ENCODE measurements at regions not wholly inside any gene's neighbourhood (a gene's known extent, or its start where the extent isn't known, plus 50 kb on each side); places are given as distances from the start of the nearest gene placed in this dataset.
"Not testable (repeated sequence)": the region's sequence is repeated elsewhere in the genome, so short reads cannot be mapped to it uniquely, and the experiment has no call there.

DNA sequence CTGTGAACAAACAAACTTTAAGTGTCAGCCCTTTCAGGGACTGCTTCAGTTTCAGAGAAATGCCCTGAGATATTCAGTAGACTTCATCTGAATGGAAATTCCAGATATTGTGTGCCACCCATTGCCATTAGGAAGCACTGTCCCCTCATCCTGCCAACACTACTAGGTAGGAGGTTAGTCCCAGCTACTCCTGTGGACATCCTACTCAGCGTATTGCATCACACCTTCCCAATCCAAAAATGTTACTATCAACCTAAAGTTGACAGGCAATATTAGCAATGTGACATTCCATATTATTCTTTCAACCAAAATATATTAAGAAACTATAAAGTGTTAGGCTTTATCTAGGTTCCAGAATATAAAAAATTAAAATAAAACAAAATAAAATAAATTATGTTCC, 552.0 kb upstream of the ST8SIA4 start:
- no peak overlapping the region for H3K56ac ChIP-seq (ENCODE audit: low read length)
- no peak for DNase-seq
- no peak overlapping the region for H3K23ac ChIP-seq (ENCODE audit: low read length)
- no peak overlapping the region for H3K4ac ChIP-seq (ENCODE audit: low read depth, low read length)
- H2BK15ac ChIP-seq (replicated peaks; ENCODE audit: low read depth) = no peak overlapping the region
- no peaks in the 10 kb centered on the region for H3K36me3 ChIP-seq (ENCODE audit: control insufficient read depth, insufficient read depth, low read length)
- H2BK5ac ChIP-seq (ENCODE audit: low read length) = no peak overlapping the region
- no peaks in the 10 kb centered on the region for H3K79me1 ChIP-seq (ENCODE audit: low read length)
- no peaks in the 10 kb centered on the region for H3K27me3 ChIP-seq (ENCODE audit: insufficient read depth, low read length, poor library complexity)
- no CpG with 5 or more reads among the region's 1 CpG for WGBS (ENCODE audit: extremely low coverage, insufficient coverage, low lambda C conversion rate)
- H4K8ac ChIP-seq (ENCODE audit: low read depth, low read length) = no peak overlapping the region
- H3K18ac ChIP-seq (ENCODE audit: low read length) = no peak overlapping the region
- no peak overlapping the region for H4K5ac ChIP-seq (ENCODE audit: low read length)
- no peak overlapping the region for H3K9ac ChIP-seq (ENCODE audit: low read length)
- no peak overlapping the region for H2AK5ac ChIP-seq (ENCODE audit: low read length)
- H3K79me2 ChIP-seq (ENCODE audit: control insufficient read depth, insufficient read depth, low read length) = no peaks in the 10 kb centered on the region
- H3K27ac ChIP-seq (ENCODE audit: low read depth, low read length) = no peak overlapping the region
- H2BK120ac ChIP-seq (ENCODE audit: low read depth, low read length) = no peak overlapping the region
- H3K4me2 ChIP-seq (ENCODE audit: low read length) = no peak overlapping the region
- no peaks in the 10 kb centered on the region for H3K4me1 ChIP-seq (ENCODE audit: control insufficient read depth, low read depth, low read length)
- no peak overlapping the region for H3K4me3 ChIP-seq (ENCODE audit: low read length)

DNA sequence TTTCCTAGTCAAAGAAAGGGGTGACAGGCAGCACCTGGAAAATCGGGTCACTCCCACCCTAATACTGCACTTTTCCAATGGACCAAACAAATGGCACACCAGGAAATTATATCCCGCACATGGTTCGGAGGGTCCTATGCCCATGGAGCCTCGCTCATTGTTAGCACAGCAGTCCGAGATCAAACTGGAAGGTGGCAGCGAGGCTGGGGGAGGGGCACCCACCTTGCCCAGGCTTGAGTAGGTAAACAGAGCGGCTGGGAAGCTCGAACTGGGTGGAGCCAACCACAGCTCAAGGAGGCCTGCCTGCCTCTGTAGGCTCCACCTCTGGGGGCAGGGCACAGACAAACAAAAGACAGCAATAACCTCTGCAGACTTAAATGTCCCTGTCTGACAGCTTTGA, 539.2 kb upstream of the ST8SIA4 start:
- not testable (repeated sequence) for H3K4me2 ChIP-seq (ENCODE audit: low read length); H2BK15ac ChIP-seq (replicated peaks; ENCODE audit: low read depth); H3K4ac ChIP-seq (ENCODE audit: low read depth, low read length); H3K27me3 ChIP-seq (ENCODE audit: insufficient read depth, low read length, poor library complexity); H2AK5ac ChIP-seq (ENCODE audit: low read length); H4K5ac ChIP-seq (ENCODE audit: low read length); H3K79me1 ChIP-seq (ENCODE audit: low read length); H3K56ac ChIP-seq (ENCODE audit: low read length); H3K9ac ChIP-seq (ENCODE audit: low read length); DNase-seq; H3K18ac ChIP-seq (ENCODE audit: low read length); H3K4me3 ChIP-seq (ENCODE audit: low read length); H2BK120ac ChIP-seq (ENCODE audit: low read depth, low read length); H4K8ac ChIP-seq (ENCODE audit: low read depth, low read length); H3K79me2 ChIP-seq (ENCODE audit: control insufficient read depth, insufficient read depth, low read length); H3K36me3 ChIP-seq (ENCODE audit: control insufficient read depth, insufficient read depth, low read length); H3K23ac ChIP-seq (ENCODE audit: low read length); H3K27ac ChIP-seq (ENCODE audit: low read depth, low read length); H3K4me1 ChIP-seq (ENCODE audit: control insufficient read depth, low read depth, low read length); H2BK5ac ChIP-seq (ENCODE audit: low read length)
- no CpG with 5 or more reads among the region's 8 CpGs for WGBS (ENCODE audit: extremely low coverage, insufficient coverage, low lambda C conversion rate)

DNA sequence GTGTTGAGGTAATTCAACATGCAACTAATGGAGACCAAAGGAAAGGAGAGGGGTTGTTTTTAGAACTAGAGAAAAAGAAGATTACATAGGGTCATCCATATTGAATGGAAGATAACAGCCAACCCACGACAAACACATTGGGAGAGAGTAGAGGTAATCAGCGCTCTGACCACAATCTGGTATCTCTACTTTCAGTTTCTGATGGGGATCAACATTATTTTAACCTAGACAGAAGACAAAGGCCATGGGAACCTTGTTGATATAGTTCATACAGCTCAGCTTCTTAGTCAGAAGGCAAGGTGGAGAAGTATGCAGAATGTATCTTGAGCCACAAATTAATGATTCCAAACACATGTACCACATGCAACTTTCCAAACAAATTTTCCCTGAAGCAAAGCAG, 537.1 kb upstream of the ST8SIA4 start:
- no peak overlapping the region for H3K56ac ChIP-seq (ENCODE audit: low read length)
- H3K4me2 ChIP-seq (ENCODE audit: low read length) = no peak overlapping the region
- no peak overlapping the region for H3K4me3 ChIP-seq (ENCODE audit: low read length)
- H3K4me1 ChIP-seq (ENCODE audit: control insufficient read depth, low read depth, low read length) = no peaks in the 10 kb centered on the region
- DNase-seq = no peak
- no peak overlapping the region for H3K4ac ChIP-seq (ENCODE audit: low read depth, low read length)
- H3K18ac ChIP-seq (ENCODE audit: low read length) = no peak overlapping the region
- no peak overlapping the region for H2BK15ac ChIP-seq (replicated peaks; ENCODE audit: low read depth)
- no peaks in the 10 kb centered on the region for H3K79me1 ChIP-seq (ENCODE audit: low read length)
- no peak overlapping the region for H4K8ac ChIP-seq (ENCODE audit: low read depth, low read length)
- H3K36me3 ChIP-seq (ENCODE audit: control insufficient read depth, insufficient read depth, low read length) = no peaks in the 10 kb centered on the region
- H2BK120ac ChIP-seq (ENCODE audit: low read depth, low read length) = no peak overlapping the region
- WGBS (ENCODE audit: extremely low coverage, insufficient coverage, low lambda C conversion rate) = no CpG with 5 or more reads among the region's 2 CpGs
- H2AK5ac ChIP-seq (ENCODE audit: low read length) = no peak overlapping the region
- no peak overlapping the region for H3K27ac ChIP-seq (ENCODE audit: low read depth, low read length)
- H3K9ac ChIP-seq (ENCODE audit: low read length) = no peak overlapping the region
- H3K23ac ChIP-seq (ENCODE audit: low read length) = no peak overlapping the region
- no peaks in the 10 kb centered on the region for H3K27me3 ChIP-seq (ENCODE audit: insufficient read depth, low read length, poor library complexity)
- no peaks in the 10 kb centered on the region for H3K79me2 ChIP-seq (ENCODE audit: control insufficient read depth, insufficient read depth, low read length)
- no peak overlapping the region for H4K5ac ChIP-seq (ENCODE audit: low read length)
- H2BK5ac ChIP-seq (ENCODE audit: low read length) = no peak overlapping the region

DNA sequence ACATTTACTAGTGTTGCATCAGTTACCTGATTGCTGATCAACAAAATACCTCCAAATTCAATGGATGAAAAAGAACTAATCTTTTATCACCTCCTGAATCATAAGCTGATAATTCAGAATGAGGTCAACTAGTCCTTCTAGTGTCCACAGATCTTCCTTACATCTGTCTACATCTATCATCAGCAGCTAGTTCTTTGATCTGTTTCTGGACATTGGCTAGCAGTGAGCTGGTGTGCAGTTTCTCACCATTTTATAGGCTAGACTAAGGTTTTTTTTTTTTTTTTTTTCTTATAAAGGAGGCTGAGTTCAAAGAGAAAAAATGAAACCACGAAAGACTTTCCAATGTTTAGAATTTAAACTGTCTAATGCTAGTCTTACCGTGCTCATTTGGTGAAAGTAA, 534.3 kb upstream of the ST8SIA4 start:
- H3K9ac ChIP-seq (ENCODE audit: low read length) = no peak overlapping the region
- no peak overlapping the region for H3K4me3 ChIP-seq (ENCODE audit: low read length)
- no peak overlapping the region for H2BK15ac ChIP-seq (replicated peaks; ENCODE audit: low read depth)
- no peak overlapping the region for H3K4ac ChIP-seq (ENCODE audit: low read depth, low read length)
- no peaks in the 10 kb centered on the region for H3K79me1 ChIP-seq (ENCODE audit: low read length)
- H3K27ac ChIP-seq (ENCODE audit: low read depth, low read length) = no peak overlapping the region
- no peaks in the 10 kb centered on the region for H3K79me2 ChIP-seq (ENCODE audit: control insufficient read depth, insufficient read depth, low read length)
- H4K5ac ChIP-seq (ENCODE audit: low read length) = no peak overlapping the region
- H3K27me3 ChIP-seq (ENCODE audit: insufficient read depth, low read length, poor library complexity) = no peaks in the 10 kb centered on the region
- no peak overlapping the region for H3K4me2 ChIP-seq (ENCODE audit: low read length)
- no peaks in the 10 kb centered on the region for H3K36me3 ChIP-seq (ENCODE audit: control insufficient read depth, insufficient read depth, low read length)
- no peak overlapping the region for H3K18ac ChIP-seq (ENCODE audit: low read length)
- H2BK5ac ChIP-seq (ENCODE audit: low read length) = no peak overlapping the region
- no peak overlapping the region for H3K23ac ChIP-seq (ENCODE audit: low read length)
- no peak overlapping the region for H3K56ac ChIP-seq (ENCODE audit: low read length)
- H3K4me1 ChIP-seq (ENCODE audit: control insufficient read depth, low read depth, low read length) = no peaks in the 10 kb centered on the region
- no peak overlapping the region for H2BK120ac ChIP-seq (ENCODE audit: low read depth, low read length)
- no peak for DNase-seq
- no peak overlapping the region for H4K8ac ChIP-seq (ENCODE audit: low read depth, low read length)
- H2AK5ac ChIP-seq (ENCODE audit: low read length) = no peak overlapping the region
- no CpG with 5 or more reads among the region's 2 CpGs for WGBS (ENCODE audit: extremely low coverage, insufficient coverage, low lambda C conversion rate)

DNA sequence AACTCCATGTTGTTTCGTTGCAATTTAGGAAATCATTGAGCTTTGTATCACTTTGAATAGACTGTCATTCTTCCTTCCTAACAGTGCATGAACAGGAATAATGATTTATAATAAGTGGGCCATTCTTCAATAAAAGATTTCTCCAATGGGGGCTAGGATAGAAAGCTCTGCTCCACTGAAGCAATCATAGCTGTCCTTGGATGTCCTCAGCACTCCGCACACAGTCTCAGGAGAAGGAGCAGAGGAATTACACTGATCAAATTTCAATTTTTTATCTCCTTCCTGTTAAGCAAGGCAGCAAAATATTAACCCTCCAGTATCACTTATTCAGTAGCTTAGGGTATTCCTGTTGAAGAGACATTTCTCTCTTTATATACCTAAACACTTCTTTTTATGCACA, 532.7 kb upstream of the ST8SIA4 start:
- no peak overlapping the region for H3K18ac ChIP-seq (ENCODE audit: low read length)
- no CpG with 5 or more reads among the region's 2 CpGs for WGBS (ENCODE audit: extremely low coverage, insufficient coverage, low lambda C conversion rate)

DNA sequence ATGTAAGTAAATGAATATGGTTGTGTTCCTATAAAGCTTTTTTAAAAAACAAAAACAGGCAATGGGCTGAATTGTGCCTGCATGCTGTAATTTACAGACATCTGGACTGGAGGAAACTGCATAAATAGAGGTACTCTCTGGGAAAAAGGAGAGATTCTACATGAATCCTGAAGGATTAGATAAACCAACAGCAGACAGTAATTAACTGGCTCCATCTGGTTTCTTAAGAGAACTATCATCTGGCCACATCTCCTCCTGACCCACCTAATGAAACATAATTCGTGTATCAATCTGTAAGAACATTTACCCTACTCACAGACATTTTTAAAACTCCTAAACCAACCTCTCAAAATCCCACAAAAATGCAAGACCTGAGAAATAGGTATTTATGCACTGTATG, 528.1 kb upstream of the ST8SIA4 start:
- no CpG with 5 or more reads among the region's 1 CpG for WGBS (ENCODE audit: extremely low coverage, insufficient coverage, low lambda C conversion rate)
- H3K56ac ChIP-seq (ENCODE audit: low read length) = no peak overlapping the region

More for the DNA sequence above, 532.7 kb upstream of the ST8SIA4 start:
- Histone ChIP-seq H2BK120ac (ENCODE audit: low read depth, low read length) (no peak overlapping the region), H3K27me3 (ENCODE audit: insufficient read depth, low read length, poor library complexity) (no peaks in the 10 kb centered on the region), H3K9ac (ENCODE audit: low read length) (no peak overlapping the region), H3K23ac (ENCODE audit: low read length) (no peak overlapping the region), H3K4ac (ENCODE audit: low read depth, low read length) (no peak overlapping the region), H4K5ac (ENCODE audit: low read length) (no peak overlapping the region), H2AK5ac (ENCODE audit: low read length) (no peak overlapping the region), H4K8ac (ENCODE audit: low read depth, low read length) (no peak overlapping the region), H3K4me1 (ENCODE audit: control insufficient read depth, low read depth, low read length) (no peaks in the 10 kb centered on the region), H3K56ac (ENCODE audit: low read length) (no peak overlapping the region), H3K79me1 (ENCODE audit: low read length) (no peaks in the 10 kb centered on the region), H3K4me2 (ENCODE audit: low read length) (no peak overlapping the region), H3K27ac (ENCODE audit: low read depth, low read length) (no peak overlapping the region), H2BK15ac (replicated peaks; ENCODE audit: low read depth) (no peak overlapping the region), H2BK5ac (ENCODE audit: low read length) (no peak overlapping the region), H3K4me3 (ENCODE audit: low read length) (no peak overlapping the region), H3K79me2 (ENCODE audit: control insufficient read depth, insufficient read depth, low read length) (no peaks in the 10 kb centered on the region), H3K36me3 (ENCODE audit: control insufficient read depth, insufficient read depth, low read length) (no peaks in the 10 kb centered on the region)
- no peak for DNase-seq

More for the DNA sequence above, 528.1 kb upstream of the ST8SIA4 start:
- Histone ChIP-seq H3K23ac (ENCODE audit: low read length) (no peak overlapping the region), H3K4me3 (ENCODE audit: low read length) (no peak overlapping the region), H2BK15ac (replicated peaks; ENCODE audit: low read depth) (no peak overlapping the region), H2BK5ac (ENCODE audit: low read length) (no peak overlapping the region), H4K5ac (ENCODE audit: low read length) (no peak overlapping the region), H3K27me3 (ENCODE audit: insufficient read depth, low read length, poor library complexity) (no peaks in the 10 kb centered on the region), H2BK120ac (ENCODE audit: low read depth, low read length) (no peak overlapping the region), H3K79me2 (ENCODE audit: control insufficient read depth, insufficient read depth, low read length) (no peaks in the 10 kb centered on the region), H3K27ac (ENCODE audit: low read depth, low read length) (no peak overlapping the region), H3K18ac (ENCODE audit: low read length) (no peak overlapping the region), H3K4ac (ENCODE audit: low read depth, low read length) (no peak overlapping the region), H4K8ac (ENCODE audit: low read depth, low read length) (no peak overlapping the region), H3K4me1 (ENCODE audit: control insufficient read depth, low read depth, low read length) (no peaks in the 10 kb centered on the region), H3K36me3 (ENCODE audit: control insufficient read depth, insufficient read depth, low read length) (no peaks in the 10 kb centered on the region), H3K9ac (ENCODE audit: low read length) (no peak overlapping the region), H3K4me2 (ENCODE audit: low read length) (no peak overlapping the region), H2AK5ac (ENCODE audit: low read length) (no peak overlapping the region), H3K79me1 (ENCODE audit: low read length) (no peaks in the 10 kb centered on the region)
- no peak for DNase-seq

All from mesendoderm (in vitro differentiated cells).